Natural killer cell treated with Interleukin-12 subunit alpha and Interleukin-12 subunit beta and Interleukin-15 and Interleukin-18, amount 100 ng/mL, for 72 hours (primary cell): ENCODE measurements at regions not wholly inside any gene's neighbourhood (a gene's known extent, or its start where the extent isn't known, plus 50 kb on each side); places are given as distances from the start of the nearest gene placed in this dataset.
"Not testable (repeated sequence)": the region's sequence is repeated elsewhere in the genome, so short reads cannot be mapped to it uniquely, and the experiment has no call there.

Experiments
- ATAC-seq, 2 donors: fragments of 150-1000 bp; cut with Tn5 transposase in 1 of 2; sonication (Bioruptor Pico), chemical (Tn5 transposase) in 1 of 2; 2 replicates each; pipeline ENCODE4 v1.10.0; 2021
- DNase-seq: peaks from one replicate; pipeline ENCODE4 v3.0.0; 2022; ENCODE audit warnings: low spot score
- H3K27ac Mint-ChIP-seq, 2 donors: 1 replicate in 1 of 2; 2 replicates in 1 of 2; pipeline ENCODE4 v1.8.0; 2022; ENCODE audit warnings: mixed read lengths in 2 of 2, mild to moderate bottlenecking in 1 of 2, moderate library complexity in 1 of 2
- H3K27me3 Mint-ChIP-seq, 2 donors: 1 replicate in 1 of 2; 2 replicates in 1 of 2; pipeline ENCODE4 v1.8.0; 2022; ENCODE audit warnings: mixed read lengths in 2 of 2
- H3K36me3 Mint-ChIP-seq: one replicate; pipeline ENCODE4 v1.8.0; 2022; ENCODE audit warnings: mixed read lengths
- H3K4me1 Mint-ChIP-seq, 2 donors: 1 replicate in 1 of 2; 2 replicates in 1 of 2; pipeline ENCODE4 v1.8.0; 2022; ENCODE audit warnings: low read depth in 2 of 2, mixed read lengths in 2 of 2, mild to moderate bottlenecking in 1 of 2
- H3K4me3 Mint-ChIP-seq: one replicate; pipeline ENCODE4 v1.8.0; 2022; ENCODE audit warnings: mixed read lengths
- H3K9me3 Mint-ChIP-seq: 2 replicates; pipeline ENCODE4 v1.8.0; 2022; ENCODE audit warnings: mixed read lengths

- no peak overlapping the region for H3K27ac Mint-ChIP-seq
- peaks cover 0 to 2% of the 10 kb centered on the region in 2 donors for H3K4me1 Mint-ChIP-seq
- H3K36me3 Mint-ChIP-seq, result peaks cover 3% of the 10 kb centered on the region
- H3K9me3 Mint-ChIP-seq, result no peaks in the 10 kb centered on the region
- peaks cover 36 to 47% of the 10 kb centered on the region in 2 donors for H3K27me3 Mint-ChIP-seq
- no peak overlapping the region for H3K4me3 Mint-ChIP-seq
- DNase-seq (no peak), ATAC-seq (no peak)
Observed at GRCh38 chr22:22193923-22194322, 50.7 kb upstream of the VPREB1 start.

GRCh38 chr22:22193462-22193861 is 51.1 kb upstream of the VPREB1 start:
- H3K36me3 Mint-ChIP-seq, H3K27ac Mint-ChIP-seq, ATAC-seq, H3K4me3 Mint-ChIP-seq, H3K4me1 Mint-ChIP-seq, DNase-seq, H3K9me3 Mint-ChIP-seq: not testable (repeated sequence)
- H3K27me3 Mint-ChIP-seq, result peaks cover 36 to 50% of the 10 kb centered on the region in 2 donors

DNA sequence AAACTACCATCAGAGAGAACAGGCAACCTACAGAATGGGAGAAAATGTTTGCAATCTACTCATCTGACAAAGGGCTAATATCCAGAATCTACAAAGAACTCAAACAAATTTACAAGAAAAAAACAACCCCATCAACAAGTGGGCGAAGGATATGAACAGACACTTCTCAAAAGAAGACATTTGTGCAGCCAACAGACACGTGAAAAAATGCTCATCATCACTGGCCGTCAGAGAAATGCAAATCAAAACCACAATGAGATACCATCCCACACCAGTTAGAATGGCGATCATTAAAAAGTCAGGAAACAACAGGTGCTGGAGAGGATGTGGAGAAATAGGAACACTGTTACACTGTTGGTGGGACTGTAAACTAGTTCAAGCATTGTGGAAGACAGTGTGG is 51.6 kb upstream of the VPREB1 start:
- DNase-seq, H3K4me1 Mint-ChIP-seq, ATAC-seq, H3K4me3 Mint-ChIP-seq, H3K9me3 Mint-ChIP-seq, H3K27ac Mint-ChIP-seq, H3K36me3 Mint-ChIP-seq: not testable (repeated sequence)
- peaks cover 36 to 50% of the 10 kb centered on the region in 2 donors for H3K27me3 Mint-ChIP-seq

DNA sequence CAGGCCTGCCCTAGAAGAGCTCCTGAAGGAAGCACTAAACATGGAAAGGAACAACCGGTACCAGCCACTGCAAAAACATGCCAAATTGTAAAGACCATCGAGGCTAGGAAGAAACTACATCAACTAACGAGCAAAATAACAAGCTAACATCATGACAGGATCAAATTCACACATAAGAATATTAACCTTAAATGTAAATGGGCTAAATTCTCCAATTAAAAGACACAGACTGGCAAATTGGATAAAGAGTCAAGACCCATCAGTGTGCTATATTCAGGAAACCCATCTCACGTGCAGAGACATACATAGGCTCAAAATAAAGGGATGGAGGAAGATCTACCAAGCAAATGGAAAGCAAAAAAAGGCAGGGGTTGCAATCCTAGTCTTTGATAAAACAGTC is 54.8 kb upstream of the VPREB1 start:
- H3K27ac Mint-ChIP-seq, H3K4me1 Mint-ChIP-seq: not testable (repeated sequence)
- H3K27me3 Mint-ChIP-seq, result peaks cover 37 to 49% of the 10 kb centered on the region in 2 donors

GRCh38 chr22:22187863-22188262 is 56.7 kb upstream of the VPREB1 start:
- H3K9me3 Mint-ChIP-seq, H3K36me3 Mint-ChIP-seq, ATAC-seq, H3K4me3 Mint-ChIP-seq, DNase-seq, H3K4me1 Mint-ChIP-seq, H3K27ac Mint-ChIP-seq: not testable (repeated sequence)
- peaks cover 48 to 60% of the 10 kb centered on the region in 2 donors for H3K27me3 Mint-ChIP-seq

More for the DNA sequence above, 54.8 kb upstream of the VPREB1 start:
- H3K36me3 Mint-ChIP-seq, H3K9me3 Mint-ChIP-seq, DNase-seq, H3K4me3 Mint-ChIP-seq, ATAC-seq: not testable (repeated sequence)

- ATAC-seq (no peak), DNase-seq (no peak)
- Mint-ChIP-seq H3K27me3 (peaks cover 46 to 56% of the 10 kb centered on the region in 2 donors), H3K9me3 (no peaks in the 10 kb centered on the region), H3K4me3 (no peak overlapping the region), H3K4me1 (no peaks in the 10 kb centered on the region), H3K27ac (no peak overlapping the region), H3K36me3 (peaks cover 5% of the 10 kb centered on the region)
Observed at GRCh38 chr22:22187299-22187698, 57.3 kb upstream of the VPREB1 start.

GRCh38 chr22:22185844-22186499 is 58.6 kb upstream of the VPREB1 start:
- Mint-ChIP-seq H3K9me3 (no peaks in the 10 kb centered on the region), H3K36me3 (peaks cover 5% of the 10 kb centered on the region), H3K4me1 (no peaks in the 10 kb centered on the region), H3K27me3 (peaks cover 41 to 44% of the 10 kb centered on the region in 2 donors), H3K4me3 (no peak overlapping the region), H3K27ac (no peak overlapping the region)
- DNase-seq (no peak), ATAC-seq (no peak)

DNA sequence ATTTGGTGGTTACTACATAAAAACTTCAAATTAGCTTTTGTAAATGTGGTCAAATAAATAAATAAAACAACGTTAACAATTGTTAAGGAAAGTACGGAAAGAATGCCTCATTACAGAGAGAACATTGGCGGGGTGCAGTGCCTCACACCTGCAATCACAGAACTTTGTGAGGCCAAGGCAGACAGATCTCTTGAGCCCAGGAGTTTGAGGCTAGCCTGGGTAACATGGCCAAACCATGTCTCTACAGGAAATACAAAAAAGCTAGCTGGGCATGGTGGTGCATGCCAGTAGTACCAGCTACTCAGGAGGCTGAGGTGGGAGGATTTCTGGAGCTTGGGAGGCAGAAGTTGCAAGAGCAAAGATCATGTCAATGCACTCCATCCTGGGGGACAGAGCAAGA is 59.4 kb upstream of the VPREB1 start:
- Mint-ChIP-seq H3K9me3 (no peaks in the 10 kb centered on the region), H3K27ac (no peak overlapping the region), H3K36me3 (peaks cover 5% of the 10 kb centered on the region), H3K4me3 (no peak overlapping the region), H3K4me1 (no peaks in the 10 kb centered on the region), H3K27me3 (peaks cover 34 to 37% of the 10 kb centered on the region in 2 donors)
- DNase-seq (no peak), ATAC-seq (no peak)

GRCh38 chr22:22184277-22184807 is 60.2 kb upstream of the VPREB1 start:
- no peak for DNase-seq
- Mint-ChIP-seq H3K27me3 (peaks cover 29 to 31% of the 10 kb centered on the region in 2 donors), H3K4me1 (no peaks in the 10 kb centered on the region), H3K27ac (no peak overlapping the region), H3K4me3 (no peak overlapping the region), H3K9me3 (no peaks in the 10 kb centered on the region), H3K36me3 (peaks cover 5% of the 10 kb centered on the region)
- ATAC-seq, result no peak

DNA sequence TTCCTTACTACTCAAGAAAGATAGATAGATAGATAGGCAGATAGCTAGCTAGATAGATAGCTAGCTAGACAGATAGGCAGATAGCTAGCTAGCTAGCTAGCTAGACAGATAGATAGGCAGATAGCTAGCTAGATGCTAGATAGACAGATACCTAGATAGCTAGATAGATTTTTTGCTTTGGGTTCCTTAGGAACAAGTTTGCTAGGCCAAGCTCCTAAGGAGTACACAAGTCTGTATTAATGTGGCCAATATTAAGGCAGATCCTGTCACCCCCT is 61.7 kb upstream of the VPREB1 start:
- no peak for ATAC-seq

GRCh38 chr22:22182218-22182989 is 62.2 kb upstream of the VPREB1 start:
- no peak for ATAC-seq
- Mint-ChIP-seq H3K27ac (no peak overlapping the region), H3K27me3 (peaks cover 25 to 27% of the 10 kb centered on the region in 2 donors)

More for the DNA sequence above, 61.7 kb upstream of the VPREB1 start:
- no peak overlapping the region for H3K27ac Mint-ChIP-seq
- H3K4me1 Mint-ChIP-seq, result no peaks in the 10 kb centered on the region
- no peak overlapping the region for H3K4me3 Mint-ChIP-seq
- no peaks in the 10 kb centered on the region for H3K9me3 Mint-ChIP-seq
- no peak for DNase-seq
- peaks cover 27% of the 10 kb centered on the region in 2 donors for H3K27me3 Mint-ChIP-seq
- H3K36me3 Mint-ChIP-seq, result no peaks in the 10 kb centered on the region

DNA sequence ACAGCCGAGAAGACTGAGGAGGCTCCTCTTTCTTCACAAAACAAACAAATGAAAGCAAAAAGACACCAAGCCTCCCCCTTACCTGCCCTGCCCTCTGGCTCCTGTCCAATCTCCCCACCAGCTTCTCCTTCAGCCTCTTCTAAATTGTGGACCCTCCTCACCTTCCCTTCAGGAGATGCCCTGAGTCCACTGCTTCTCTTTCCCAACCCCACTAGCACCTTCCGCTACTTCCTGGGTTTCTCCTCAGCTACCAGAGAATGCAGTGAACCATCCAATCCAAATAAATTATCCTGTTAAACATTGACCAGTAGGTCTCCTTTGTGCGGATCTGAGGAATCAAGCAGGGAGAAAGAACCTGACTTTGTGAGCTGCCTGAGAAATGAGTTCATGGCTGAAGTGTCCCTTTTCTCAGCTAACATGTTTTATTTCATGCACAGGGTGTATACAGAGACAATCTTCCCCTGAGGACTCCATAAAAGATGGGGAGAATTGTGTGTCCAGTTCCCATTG is 63.2 kb upstream of the VPREB1 start:
- Mint-ChIP-seq H3K4me3 (no peak overlapping the region), H3K36me3 (no peaks in the 10 kb centered on the region), H3K27ac (no peak overlapping the region), H3K4me1 (no peaks in the 10 kb centered on the region), H3K27me3 (peaks cover 23 to 30% of the 10 kb centered on the region in 2 donors), H3K9me3 (no peaks in the 10 kb centered on the region)
- DNase-seq (no peak), ATAC-seq (no peak)

More at GRCh38 chr22:22182218-22182989, 62.2 kb upstream of the VPREB1 start:
- DNase-seq, result no peak
- Mint-ChIP-seq H3K4me3 (no peak overlapping the region), H3K4me1 (no peaks in the 10 kb centered on the region), H3K36me3 (no peaks in the 10 kb centered on the region), H3K9me3 (no peaks in the 10 kb centered on the region)

- H3K4me1 Mint-ChIP-seq, result no peaks in the 10 kb centered on the region
- H3K4me3 Mint-ChIP-seq, result no peak overlapping the region
- H3K9me3 Mint-ChIP-seq, result no peaks in the 10 kb centered on the region
- H3K27me3 Mint-ChIP-seq, result peaks cover 22 to 36% of the 10 kb centered on the region in 2 donors
- no peak for ATAC-seq
- no peak overlapping the region for H3K27ac Mint-ChIP-seq
- H3K36me3 Mint-ChIP-seq, result no peaks in the 10 kb centered on the region
- no peak for DNase-seq
Observed at GRCh38 chr22:22180738-22181285, 63.8 kb upstream of the VPREB1 start.

DNA sequence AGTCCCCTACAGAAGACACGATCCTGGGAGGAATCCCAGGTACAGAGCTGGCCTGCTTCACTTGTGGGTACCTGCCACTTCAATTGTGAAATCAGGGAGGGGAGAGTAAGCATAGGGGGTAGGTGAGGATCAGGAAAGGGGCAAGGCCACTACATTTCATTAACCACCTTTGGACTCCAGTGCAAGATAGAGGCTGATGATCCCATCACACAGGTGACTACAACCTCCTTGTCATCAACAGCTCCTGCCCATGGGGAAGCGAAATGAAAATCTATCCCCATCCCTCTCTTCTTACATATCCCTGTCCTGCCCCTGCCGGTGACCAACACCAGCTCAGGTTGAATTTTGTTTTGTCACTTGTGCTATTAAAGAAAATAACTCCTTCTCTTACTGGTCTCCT is 64.7 kb upstream of the VPREB1 start:
- no peak for ATAC-seq
- DNase-seq, result no peak
- no peak overlapping the region for H3K4me3 Mint-ChIP-seq
- H3K27ac Mint-ChIP-seq, result no peak overlapping the region
- no peaks in the 10 kb centered on the region for H3K9me3 Mint-ChIP-seq
- H3K4me1 Mint-ChIP-seq, result no peaks in the 10 kb centered on the region
- H3K27me3 Mint-ChIP-seq, result peaks cover 19 to 36% of the 10 kb centered on the region in 2 donors
- no peaks in the 10 kb centered on the region for H3K36me3 Mint-ChIP-seq
